Glutamatergic neuron (in vitro differentiated cells): ENCODE measurements at regions not wholly inside any gene's neighbourhood (a gene's known extent, or its start where the extent isn't known, plus 50 kb on each side); places are given as distances from the start of the nearest gene placed in this dataset.

Experiments
- DNase-seq: peaks from one replicate; pipeline ENCODE4 v3.0.0; 2022
- H3K27ac Mint-ChIP-seq: one replicate; pipeline ENCODE4 v1.8.0; 2020; ENCODE audit warnings: mild to moderate bottlenecking, mixed read lengths, inconsistent platforms; ENCODE audit not compliant: unreplicated experiment
- H3K27me3 Mint-ChIP-seq: one replicate; pipeline ENCODE4 v1.8.0; 2020; ENCODE audit warnings: mild to moderate bottlenecking, moderate library complexity, mixed read lengths, inconsistent platforms; ENCODE audit not compliant: unreplicated experiment
- H3K36me3 Mint-ChIP-seq: one replicate; pipeline ENCODE4 v1.8.0; 2020; ENCODE audit warnings: mild to moderate bottlenecking, mixed read lengths, inconsistent platforms; ENCODE audit not compliant: unreplicated experiment
- H3K4me1 Mint-ChIP-seq: one replicate; pipeline ENCODE4 v1.8.0; 2020; ENCODE audit warnings: mild to moderate bottlenecking, low read depth, mixed read lengths, inconsistent platforms; ENCODE audit not compliant: unreplicated experiment
- H3K4me3 Mint-ChIP-seq: one replicate; pipeline ENCODE4 v1.8.0; 2020; ENCODE audit warnings: mild to moderate bottlenecking, mixed read lengths, inconsistent platforms; ENCODE audit not compliant: unreplicated experiment
- H3K9me3 Mint-ChIP-seq: one replicate; pipeline ENCODE4 v1.8.0; 2020; ENCODE audit warnings: mild to moderate bottlenecking, moderate library complexity, mixed read lengths, inconsistent platforms; ENCODE audit not compliant: unreplicated experiment
- CTCF ChIP-seq: fragments of 200-600 bp; sonication (generic); IDR thresholded peaks from one replicate; pipeline ENCODE4 v1.5.0; 2021; ENCODE audit not compliant: partially characterized antibody, unreplicated experiment

GRCh38 chr12:107221913-107222312 lies 128.6 kb upstream of the CRY1 start:
- H3K27me3 Mint-ChIP-seq, result no peaks in the 10 kb centered on the region
- no peak overlapping the region for H3K4me3 Mint-ChIP-seq
- H3K9me3 Mint-ChIP-seq, result no peaks in the 10 kb centered on the region
- H3K36me3 Mint-ChIP-seq, result peaks cover 4% of the 10 kb centered on the region
- no peak for TF ChIP-seq CTCF
- H3K4me1 Mint-ChIP-seq, result peaks cover 5% of the 10 kb centered on the region
- H3K27ac Mint-ChIP-seq, result no peak overlapping the region
- no peak for DNase-seq

DNA sequence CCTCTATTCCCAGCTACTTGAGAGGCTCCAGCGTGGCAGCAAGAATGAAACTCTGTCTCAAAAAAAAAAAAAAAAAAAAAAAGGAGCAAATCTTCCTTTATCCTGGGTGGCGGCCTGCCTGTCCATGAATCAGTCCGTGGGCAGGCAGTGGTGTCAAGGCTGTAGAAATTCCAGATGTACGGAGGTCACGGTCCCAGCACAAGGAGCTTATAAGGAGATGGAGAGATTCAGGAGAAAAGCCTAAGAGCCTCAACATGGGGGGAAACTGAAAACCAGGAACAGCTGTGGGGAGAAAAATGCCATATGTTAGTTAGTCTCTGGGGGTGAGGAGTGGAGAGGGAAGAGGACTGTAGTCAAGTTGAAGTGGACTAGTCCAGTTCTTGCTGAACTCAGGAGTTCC lies 130.5 kb upstream of the CRY1 start:
- peaks cover 5% of the 10 kb centered on the region for H3K4me1 Mint-ChIP-seq
- H3K36me3 Mint-ChIP-seq, result no peaks in the 10 kb centered on the region
- no peak overlapping the region for H3K27ac Mint-ChIP-seq
- H3K4me3 Mint-ChIP-seq, result no peak overlapping the region
- H3K27me3 Mint-ChIP-seq, result no peaks in the 10 kb centered on the region
- no peak for TF ChIP-seq CTCF
- no peaks in the 10 kb centered on the region for H3K9me3 Mint-ChIP-seq
- DNase-seq, result no peak

DNA sequence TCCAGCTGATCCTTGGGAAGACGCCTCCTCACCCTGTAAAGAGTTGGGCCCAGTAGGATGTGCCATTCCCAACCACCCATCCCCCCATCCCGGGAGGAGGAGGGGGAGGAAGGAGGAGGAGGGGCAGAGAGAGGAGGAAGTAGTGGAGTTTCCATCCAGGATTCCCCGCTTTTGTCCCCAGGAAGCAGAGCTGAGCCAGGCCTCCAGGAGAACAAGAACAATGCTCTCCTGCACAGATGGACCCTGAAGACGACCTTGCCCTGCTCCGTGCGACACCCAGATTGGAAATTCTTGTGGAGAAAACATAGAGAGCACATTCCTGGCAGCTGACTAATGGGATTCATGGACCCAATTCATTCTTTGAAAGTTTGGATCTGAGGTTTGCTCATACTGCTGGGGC lies 132.3 kb upstream of the CRY1 start:
- no peaks in the 10 kb centered on the region for H3K36me3 Mint-ChIP-seq
- H3K9me3 Mint-ChIP-seq, result no peaks in the 10 kb centered on the region
- no peak for TF ChIP-seq CTCF
- DNase-seq, result no peak
- H3K4me3 Mint-ChIP-seq, result no peak overlapping the region
- H3K27me3 Mint-ChIP-seq, result no peaks in the 10 kb centered on the region
- no peak overlapping the region for H3K27ac Mint-ChIP-seq
- peaks cover 5% of the 10 kb centered on the region for H3K4me1 Mint-ChIP-seq

- H3K9me3 Mint-ChIP-seq, result no peaks in the 10 kb centered on the region
- no peak overlapping the region for H3K27ac Mint-ChIP-seq
- no peak for TF ChIP-seq CTCF
These were observed 132.8 kb upstream of the CRY1 start for GRCh38 chr12:107226126-107226525.

DNA sequence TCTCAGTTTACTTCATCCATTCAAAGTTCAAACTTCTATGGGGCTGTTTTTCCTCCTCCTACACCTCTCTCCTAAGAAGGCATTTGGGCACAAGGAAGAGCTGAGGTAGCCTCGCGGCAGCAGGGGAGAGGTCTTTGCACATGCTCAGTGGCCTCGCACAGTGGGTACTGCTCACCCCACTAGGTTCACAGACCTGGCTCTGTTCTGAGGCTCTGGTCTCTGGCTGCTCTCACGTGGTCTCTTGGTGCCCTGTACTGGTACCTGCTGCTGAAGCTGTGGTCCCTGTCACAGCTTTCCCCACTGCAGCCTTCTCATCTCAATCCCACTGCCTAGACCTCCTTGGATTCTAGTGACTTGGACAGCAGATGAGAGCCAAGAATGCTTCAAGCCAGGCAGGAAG lies 134.7 kb upstream of the CRY1 start:
- Mint-ChIP-seq H3K27ac (no peak overlapping the region), H3K4me1 (peaks cover 5% of the 10 kb centered on the region), H3K36me3 (no peaks in the 10 kb centered on the region), H3K9me3 (no peaks in the 10 kb centered on the region), H3K27me3 (no peaks in the 10 kb centered on the region), H3K4me3 (no peak overlapping the region)
- no peak for TF ChIP-seq CTCF
- DNase-seq, result no peak

More at GRCh38 chr12:107226126-107226525, 132.8 kb upstream of the CRY1 start:
- H3K4me3 Mint-ChIP-seq, result no peak overlapping the region
- no peaks in the 10 kb centered on the region for H3K36me3 Mint-ChIP-seq
- no peaks in the 10 kb centered on the region for H3K27me3 Mint-ChIP-seq
- no peak for DNase-seq
- H3K4me1 Mint-ChIP-seq, result peaks cover 5% of the 10 kb centered on the region
